A673 (cell line): ENCODE measurements at regions not wholly inside any gene's neighbourhood (a gene's known extent, or its start where the extent isn't known, plus 50 kb on each side); places are given as distances from the start of the nearest gene placed in this dataset.

ENCODE experiments used
- BruUV-seq: library from RNA; stranded (reverse); fragments of 400-500 nt; replicated peaks from 2 replicates; lab custom pipeline; 2021; lab: Mats Ljungman, UMichigan
- CTCF ChIA-PET: fragments of 300-600 bp; sonication (Branson Sonifier 250); formaldehyde crosslinking; loops from one replicate; lab custom pipeline; 2022; ENCODE audit warnings: antibody characterized with exemption; lab: Charles Lee
- POLR2A ChIA-PET: fragments of 300-600 bp; sonication (Branson Sonifier 250); formaldehyde crosslinking; loops from one replicate; lab custom pipeline; 2022; ENCODE audit warnings: antibody characterized with exemption; ENCODE audit not compliant: low non-redundant PET; lab: Charles Lee
- DNase-seq: peaks from one replicate; pipeline ENCODE4 v3.0.0-alpha.2; 2015; ENCODE audit warnings: low spot score
- H3K27ac ChIP-seq: fragments of 200-600 bp; sonication (generic); 2 replicates; pipeline ENCODE4 v1.5.1; 2016; ENCODE audit warnings: mixed run types, low read depth, mild to moderate bottlenecking, mixed read lengths, antibody characterized with exemption, low read length; ENCODE audit not compliant: poor library complexity, severe bottlenecking
- H3K27me3 ChIP-seq: fragments of 200-600 bp; sonication (generic); replicated peaks from 2 replicates; pipeline ENCODE4 v1.6.1; 2017; ENCODE audit warnings: mixed run types, low read depth, mild to moderate bottlenecking, mixed read lengths, antibody characterized with exemption, low read length; ENCODE audit not compliant: insufficient read depth, poor library complexity
- H3K36me3 ChIP-seq: fragments of 200-600 bp; sonication (generic); 2 replicates; pipeline ENCODE4 v1.6.1; 2016; ENCODE audit warnings: mixed run types, mild to moderate bottlenecking, mixed read lengths, antibody characterized with exemption, low read length; ENCODE audit not compliant: insufficient read depth, poor library complexity, severe bottlenecking
- H3K4me1 ChIP-seq: fragments of 200-600 bp; sonication (generic); 2 replicates; pipeline ENCODE4 v1.6.1; 2017; ENCODE audit warnings: mixed run types, mild to moderate bottlenecking, mixed read lengths, antibody characterized with exemption, low read length; ENCODE audit not compliant: insufficient read depth, poor library complexity, severe bottlenecking
- H3K4me3 ChIP-seq: fragments of 200-600 bp; sonication (generic); 2 replicates; pipeline ENCODE4 v1.5.1; 2016; ENCODE audit warnings: low read depth, mixed run types, mild to moderate bottlenecking, mixed read lengths, low read length; ENCODE audit not compliant: poor library complexity, severe bottlenecking
- H3K9me3 ChIP-seq: fragments of 200-600 bp; sonication (generic); 2 replicates; pipeline ENCODE4 v1.6.1; 2016; ENCODE audit warnings: mixed run types, low read depth, mild to moderate bottlenecking, mixed read lengths, antibody characterized with exemption, low read length; ENCODE audit not compliant: poor library complexity, severe bottlenecking
- EZH2 ChIP-seq: fragments of 200-600 bp; sonication (generic); IDR thresholded peaks from 2 replicates; pipeline ENCODE4 v1.6.1; 2017; ENCODE audit warnings: borderline replicate concordance, low read depth, mild to moderate bottlenecking, mixed read lengths, antibody characterized with exemption, low read length; ENCODE audit not compliant: poor library complexity, severe bottlenecking
- intact Hi-C: fragments of 100-400 bp; cut with micrococcal nuclease; formaldehyde crosslinking; loops from one replicate; pipeline ENCODE4 v1.10.0; 2022; ENCODE audit not compliant: unreplicated experiment
- TF ChIP-seq, protein P1 (sequence below): fragments of 300-800, 200-600 bp; sonication (generic); conservative IDR thresholded peaks from 2 replicates; pipeline ENCODE4 v1.5.1; 2017; ENCODE audit warnings: low read depth, mild to moderate bottlenecking, antibody characterized with exemption, low read length, moderate library complexity, mixed read lengths

DNA sequence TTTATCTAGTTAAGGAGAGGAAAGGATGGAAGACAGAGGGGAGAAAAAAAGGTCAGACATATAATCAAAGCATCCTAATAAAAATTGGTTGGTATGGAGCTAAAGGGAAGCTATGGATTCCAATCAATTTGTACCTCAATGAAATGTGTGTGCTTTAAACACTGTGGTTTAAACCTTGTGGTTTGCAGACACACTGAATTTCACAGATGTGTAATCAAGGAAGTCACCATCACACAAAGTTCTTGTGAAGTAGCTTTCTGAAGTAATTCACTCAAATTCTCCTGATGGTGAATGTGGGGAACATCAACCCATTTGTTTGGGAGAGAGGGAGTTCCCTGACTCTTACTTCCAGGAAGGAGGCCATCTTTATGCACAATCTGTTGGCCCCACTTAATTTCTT, 243.3 kb upstream of the KRR1 start:
- H3K27me3 ChIP-seq, result no peaks in the 10 kb centered on the region
- CTCF ChIA-PET, result no interaction called here
- no peak for DNase-seq
- no peaks in the 10 kb centered on the region for H3K36me3 ChIP-seq
- POLR2A ChIA-PET, result no interaction called here
- intact Hi-C loops, result no loop called here
- no peak overlapping the region for H3K4me3 ChIP-seq
- H3K27ac ChIP-seq, result no peak overlapping the region
- TF ChIP-seq EZH2, result no peak
- TF ChIP-seq, protein P1, sequence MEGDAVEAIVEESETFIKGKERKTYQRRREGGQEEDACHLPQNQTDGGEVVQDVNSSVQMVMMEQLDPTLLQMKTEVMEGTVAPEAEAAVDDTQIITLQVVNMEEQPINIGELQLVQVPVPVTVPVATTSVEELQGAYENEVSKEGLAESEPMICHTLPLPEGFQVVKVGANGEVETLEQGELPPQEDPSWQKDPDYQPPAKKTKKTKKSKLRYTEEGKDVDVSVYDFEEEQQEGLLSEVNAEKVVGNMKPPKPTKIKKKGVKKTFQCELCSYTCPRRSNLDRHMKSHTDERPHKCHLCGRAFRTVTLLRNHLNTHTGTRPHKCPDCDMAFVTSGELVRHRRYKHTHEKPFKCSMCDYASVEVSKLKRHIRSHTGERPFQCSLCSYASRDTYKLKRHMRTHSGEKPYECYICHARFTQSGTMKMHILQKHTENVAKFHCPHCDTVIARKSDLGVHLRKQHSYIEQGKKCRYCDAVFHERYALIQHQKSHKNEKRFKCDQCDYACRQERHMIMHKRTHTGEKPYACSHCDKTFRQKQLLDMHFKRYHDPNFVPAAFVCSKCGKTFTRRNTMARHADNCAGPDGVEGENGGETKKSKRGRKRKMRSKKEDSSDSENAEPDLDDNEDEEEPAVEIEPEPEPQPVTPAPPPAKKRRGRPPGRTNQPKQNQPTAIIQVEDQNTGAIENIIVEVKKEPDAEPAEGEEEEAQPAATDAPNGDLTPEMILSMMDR, result no peak
- no TSS peak for BruUV-seq
- no peaks in the 10 kb centered on the region for H3K4me1 ChIP-seq
- H3K9me3 ChIP-seq, result no peaks in the 10 kb centered on the region

DNA sequence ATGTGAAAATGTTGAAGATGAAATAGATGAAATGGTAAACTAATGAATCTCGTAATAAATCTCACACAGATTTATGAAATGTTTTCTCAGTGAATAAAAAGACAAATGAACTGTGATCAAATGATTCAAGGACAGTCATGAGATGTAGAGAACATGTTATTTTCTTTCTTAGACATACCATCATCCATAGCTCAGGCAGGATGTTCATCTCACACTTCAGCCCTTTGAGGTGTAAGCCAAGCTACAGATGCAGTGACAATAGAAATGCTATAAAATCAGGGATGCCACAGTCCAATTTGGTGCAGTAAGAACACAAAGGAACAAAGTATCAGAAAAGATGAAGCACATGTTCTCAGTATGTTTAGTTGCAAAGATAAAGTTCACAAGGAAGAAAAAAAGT, 242.7 kb upstream of the KRR1 start:
- H3K36me3 ChIP-seq, result no peaks in the 10 kb centered on the region
- no peaks in the 10 kb centered on the region for H3K4me1 ChIP-seq
- H3K4me3 ChIP-seq, result no peak overlapping the region
- no peaks in the 10 kb centered on the region for H3K27me3 ChIP-seq
- POLR2A ChIA-PET, result no interaction called here
- no peak for TF ChIP-seq EZH2
- TF ChIP-seq, protein P1, result no peak
- DNase-seq, result no peak
- intact Hi-C loops, result no loop called here
- H3K9me3 ChIP-seq, result no peaks in the 10 kb centered on the region
- CTCF ChIA-PET, result no interaction called here
- no TSS peak for BruUV-seq
- H3K27ac ChIP-seq, result no peak overlapping the region

DNA sequence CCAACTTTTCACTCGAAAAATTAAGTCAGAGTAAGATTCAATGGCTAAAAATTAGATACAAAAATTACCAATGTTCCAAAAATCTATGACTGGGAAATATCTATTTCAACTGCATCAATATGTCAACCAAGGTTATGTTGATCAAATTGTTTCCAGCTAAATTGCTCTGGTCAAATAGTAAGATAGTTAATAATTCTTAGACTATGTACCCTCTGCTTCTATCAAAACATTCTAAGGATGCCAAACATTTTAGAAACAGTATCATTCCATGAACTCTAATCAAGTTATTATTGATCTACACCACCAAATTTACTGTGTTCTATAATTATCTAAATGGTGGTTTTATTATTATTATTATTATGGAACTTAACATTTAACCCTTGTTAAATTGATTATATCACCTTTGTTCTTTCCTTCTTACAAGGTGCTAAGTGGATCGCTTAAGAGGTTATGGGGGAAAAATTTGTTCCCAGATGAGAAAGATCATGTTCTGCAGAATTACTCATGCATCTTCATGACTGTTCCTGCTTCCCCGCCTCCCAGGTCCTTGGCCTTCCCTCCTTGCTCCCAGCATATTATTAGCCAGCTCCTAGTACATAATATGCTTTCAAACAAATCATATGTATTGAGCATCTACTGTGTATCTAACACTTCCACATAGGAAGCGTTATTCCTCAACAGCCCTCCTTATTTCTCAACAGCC, 240.5 kb upstream of the KRR1 start:
- TF ChIP-seq, protein P1, result no peak
- TF ChIP-seq EZH2, result no peak
- Histone ChIP-seq H3K9me3 (no peaks in the 10 kb centered on the region), H3K4me3 (no peak overlapping the region), H3K4me1 (no peaks in the 10 kb centered on the region), H3K36me3 (no peaks in the 10 kb centered on the region), H3K27me3 (no peaks in the 10 kb centered on the region), H3K27ac (no peak overlapping the region)
- intact Hi-C loops, result no loop called here
- ChIA-PET CTCF (no interaction called here), POLR2A (no interaction called here)
- no peak for DNase-seq
- no TSS peak for BruUV-seq
